ENCODE measurements at regions not wholly inside any gene's neighbourhood (a gene's known extent, or its start where the extent isn't known, plus 50 kb on each side); places are given as distances from the start of the nearest gene placed in this dataset.

- TF ChIP-seq, protein P1, sequence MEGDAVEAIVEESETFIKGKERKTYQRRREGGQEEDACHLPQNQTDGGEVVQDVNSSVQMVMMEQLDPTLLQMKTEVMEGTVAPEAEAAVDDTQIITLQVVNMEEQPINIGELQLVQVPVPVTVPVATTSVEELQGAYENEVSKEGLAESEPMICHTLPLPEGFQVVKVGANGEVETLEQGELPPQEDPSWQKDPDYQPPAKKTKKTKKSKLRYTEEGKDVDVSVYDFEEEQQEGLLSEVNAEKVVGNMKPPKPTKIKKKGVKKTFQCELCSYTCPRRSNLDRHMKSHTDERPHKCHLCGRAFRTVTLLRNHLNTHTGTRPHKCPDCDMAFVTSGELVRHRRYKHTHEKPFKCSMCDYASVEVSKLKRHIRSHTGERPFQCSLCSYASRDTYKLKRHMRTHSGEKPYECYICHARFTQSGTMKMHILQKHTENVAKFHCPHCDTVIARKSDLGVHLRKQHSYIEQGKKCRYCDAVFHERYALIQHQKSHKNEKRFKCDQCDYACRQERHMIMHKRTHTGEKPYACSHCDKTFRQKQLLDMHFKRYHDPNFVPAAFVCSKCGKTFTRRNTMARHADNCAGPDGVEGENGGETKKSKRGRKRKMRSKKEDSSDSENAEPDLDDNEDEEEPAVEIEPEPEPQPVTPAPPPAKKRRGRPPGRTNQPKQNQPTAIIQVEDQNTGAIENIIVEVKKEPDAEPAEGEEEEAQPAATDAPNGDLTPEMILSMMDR (conservative IDR thresholded peaks at IDR 0.05; ENCODE audit: low read depth, low read length) = no peak
- DNase-seq (ENCODE audit: low read depth) = no peak
Measured at GRCh38 chr17:33602981-33603380, 309.9 kb upstream of the ASIC2 start.

DNA sequence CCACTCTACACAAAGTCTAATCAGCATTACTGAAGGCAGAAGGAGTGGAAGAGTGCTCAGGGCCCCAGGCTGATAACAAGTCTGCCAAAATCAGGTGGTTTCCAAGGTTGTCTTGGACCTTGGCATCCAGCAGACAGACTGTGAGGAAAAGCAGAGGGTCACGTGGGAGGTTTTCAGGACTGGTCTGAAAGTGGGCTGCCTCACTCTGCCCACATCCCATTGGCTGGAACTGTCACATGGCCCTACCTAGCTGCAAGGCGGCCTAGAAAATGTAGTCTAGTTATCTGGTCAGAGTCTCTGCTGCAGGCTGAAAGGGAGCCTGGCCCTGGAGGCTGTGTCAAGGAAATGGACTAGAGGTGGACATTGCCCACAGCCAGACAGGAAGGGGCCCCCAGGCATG, 310.7 kb upstream of the ASIC2 start:
- TF ChIP-seq, protein P1 (conservative IDR thresholded peaks at IDR 0.05; ENCODE audit: low read depth, low read length) = no peak
- no peak overlapping the region for H3K4me3 ChIP-seq (ENCODE audit: low read depth, low read length)
- no peak for DNase-seq (ENCODE audit: low read depth)

More at GRCh38 chr17:33602981-33603380, 309.9 kb upstream of the ASIC2 start:
- H3K4me3 ChIP-seq (ENCODE audit: low read depth, low read length) = no peak overlapping the region

DNA sequence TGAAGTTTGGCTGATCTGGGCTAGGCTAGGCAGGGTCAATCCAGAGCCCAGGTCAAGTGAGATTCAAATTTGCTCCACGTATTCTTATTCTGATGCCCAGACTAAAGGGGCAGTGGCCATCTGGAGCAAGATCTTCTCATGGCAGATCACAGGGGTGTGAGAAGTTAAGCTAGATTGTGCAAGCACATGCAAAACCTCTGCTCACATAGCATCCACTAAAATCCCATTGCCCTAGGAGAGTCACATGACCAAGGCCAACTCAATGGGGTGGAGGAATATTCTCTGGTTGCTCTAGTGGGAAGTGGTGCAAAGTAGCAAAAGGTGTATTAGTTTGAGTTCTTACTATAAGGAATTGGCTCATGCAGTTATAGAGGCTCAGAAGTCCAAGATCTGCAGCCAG, 318.4 kb upstream of the ASIC2 start:
- H3K4me3 ChIP-seq (ENCODE audit: low read depth, low read length) = no peak overlapping the region
- TF ChIP-seq, protein P1 (conservative IDR thresholded peaks at IDR 0.05; ENCODE audit: low read depth, low read length) = no peak
- DNase-seq (ENCODE audit: low read depth) = no peak

GRCh38 chr17:33615861-33616260, 322.8 kb upstream of the ASIC2 start:
- DNase-seq (ENCODE audit: low read depth) = no peak
- TF ChIP-seq, protein P1 (conservative IDR thresholded peaks at IDR 0.05; ENCODE audit: low read depth, low read length) = no peak
- H3K4me3 ChIP-seq (ENCODE audit: low read depth, low read length) = no peak overlapping the region

DNA sequence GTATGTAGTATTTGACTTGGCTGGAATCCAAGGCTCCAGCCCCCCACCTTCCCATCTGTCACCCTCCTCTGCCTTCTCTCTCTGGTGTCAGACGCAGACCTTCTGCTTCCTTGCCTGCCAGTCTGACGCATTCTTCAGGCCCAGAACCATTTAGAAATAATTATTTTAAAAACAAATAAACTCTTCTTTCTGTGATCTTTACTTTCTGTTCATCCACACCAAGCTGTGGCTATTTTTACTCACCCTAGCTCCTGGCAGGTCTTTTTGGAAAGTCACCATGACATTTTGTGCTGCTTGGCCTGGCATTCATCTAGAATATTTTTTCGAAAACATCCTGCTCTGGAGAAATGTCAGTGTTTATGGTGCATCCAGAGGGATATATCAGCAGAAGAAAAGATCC, 330.7 kb upstream of the ASIC2 start:
- no peak for DNase-seq (ENCODE audit: low read depth)

GRCh38 chr17:33628500-33629346, 335.6 kb upstream of the ASIC2 start:
- no peak overlapping the region for H3K4me3 ChIP-seq (ENCODE audit: low read depth, low read length)
- DNase-seq (ENCODE audit: low read depth) = no peak
- TF ChIP-seq, protein P1 (conservative IDR thresholded peaks at IDR 0.05; ENCODE audit: low read depth, low read length) = no peak

More for the DNA sequence above, 330.7 kb upstream of the ASIC2 start:
- H3K4me3 ChIP-seq (ENCODE audit: low read depth, low read length) = no peak overlapping the region
- TF ChIP-seq, protein P1 (conservative IDR thresholded peaks at IDR 0.05; ENCODE audit: low read depth, low read length) = no peak

GRCh38 chr17:33633446-33633845, 340.4 kb upstream of the ASIC2 start:
- DNase-seq (ENCODE audit: low read depth) = no peak
- TF ChIP-seq, protein P1 (conservative IDR thresholded peaks at IDR 0.05; ENCODE audit: low read depth, low read length) = no peak
- no peak overlapping the region for H3K4me3 ChIP-seq (ENCODE audit: low read depth, low read length)
